ENCODE measurements at regions not wholly inside any gene's neighbourhood (a gene's known extent, or its start where the extent isn't known, plus 50 kb on each side); places are given as distances from the start of the nearest gene placed in this dataset.

- no peak overlapping the region for H3K27ac Mint-ChIP-seq (ENCODE audit: unreplicated experiment)
- H3K36me3 Mint-ChIP-seq (ENCODE audit: insufficient read depth, unreplicated experiment) = no peaks in the 10 kb centered on the region
- H3K4me1 Mint-ChIP-seq (ENCODE audit: low read depth, unreplicated experiment) = no peaks in the 10 kb centered on the region
- peaks cover 3% of the 10 kb centered on the region for H3K9me3 Mint-ChIP-seq (ENCODE audit: low read depth, unreplicated experiment)
- no peak for DNase-seq
- no TSS peak for BruUV-seq (replicated peaks)
- TF ChIP-seq CTCF (IDR thresholded peaks at IDR 0.05; ENCODE audit: unreplicated experiment) = no peak
- intact Hi-C loops (cut with micrococcal nuclease; ENCODE audit: unreplicated experiment) = no loop called here
- no peak overlapping the region for H3K4me3 Mint-ChIP-seq (ENCODE audit: low read depth, unreplicated experiment)
- H3K27me3 Mint-ChIP-seq (ENCODE audit: unreplicated experiment) = no peaks in the 10 kb centered on the region
- CTCF ChIA-PET = interaction anchor here (1.4 kb wide), 1 partner anchor 9 kb away, joined by 4 read pairs; no protein-coding TSS in a partner anchor
These were observed 260.1 kb upstream of the SMIM21 start for GRCh38 chr18:75687626-75688025.

DNA sequence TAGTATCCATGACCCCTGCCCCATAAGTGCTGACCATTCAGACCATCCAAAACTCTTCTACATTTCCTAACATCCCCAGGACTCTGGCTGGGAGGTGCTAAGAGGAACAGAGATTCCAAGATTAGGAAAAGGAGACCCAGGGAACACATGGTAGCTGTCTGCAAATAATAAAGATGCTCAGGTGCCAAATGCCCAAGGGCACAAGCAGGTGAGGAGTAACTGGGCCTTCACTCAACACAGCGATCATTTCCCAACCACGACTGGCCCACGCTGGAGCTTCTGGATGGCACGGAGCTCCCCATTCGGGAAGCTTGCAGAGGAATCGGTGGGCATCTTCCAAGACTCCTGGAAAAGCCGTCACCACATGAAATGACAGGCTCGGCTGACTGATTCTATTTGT, 255.9 kb upstream of the SMIM21 start:
- Mint-ChIP-seq H3K9me3 (ENCODE audit: low read depth, unreplicated experiment) (peaks cover 6% of the 10 kb centered on the region), H3K27ac (ENCODE audit: unreplicated experiment) (no peak overlapping the region), H3K4me3 (ENCODE audit: low read depth, unreplicated experiment) (no peak overlapping the region), H3K27me3 (ENCODE audit: unreplicated experiment) (no peaks in the 10 kb centered on the region), H3K36me3 (ENCODE audit: insufficient read depth, unreplicated experiment) (no peaks in the 10 kb centered on the region), H3K4me1 (ENCODE audit: low read depth, unreplicated experiment) (no peaks in the 10 kb centered on the region)
- no TSS peak for BruUV-seq (replicated peaks)
- CTCF ChIA-PET = interaction anchor here (0.6 kb wide), 1 partner anchor 865 kb away, joined by 3 read pairs; no protein-coding TSS in a partner anchor
- DNase-seq = no peak
- no peak for TF ChIP-seq CTCF (IDR thresholded peaks at IDR 0.05; ENCODE audit: unreplicated experiment)
- intact Hi-C loops (cut with micrococcal nuclease; ENCODE audit: unreplicated experiment) = no loop called here

- no peak for DNase-seq
- no peak overlapping the region for H3K27ac Mint-ChIP-seq (ENCODE audit: unreplicated experiment)
- no peaks in the 10 kb centered on the region for H3K27me3 Mint-ChIP-seq (ENCODE audit: unreplicated experiment)
- no TSS peak for BruUV-seq (replicated peaks)
- H3K36me3 Mint-ChIP-seq (ENCODE audit: insufficient read depth, unreplicated experiment) = no peaks in the 10 kb centered on the region
- H3K4me3 Mint-ChIP-seq (ENCODE audit: low read depth, unreplicated experiment) = no peak overlapping the region
- H3K9me3 Mint-ChIP-seq (ENCODE audit: low read depth, unreplicated experiment) = peaks cover 6% of the 10 kb centered on the region
- H3K4me1 Mint-ChIP-seq (ENCODE audit: low read depth, unreplicated experiment) = no peaks in the 10 kb centered on the region
- no peak for TF ChIP-seq CTCF (IDR thresholded peaks at IDR 0.05; ENCODE audit: unreplicated experiment)
- intact Hi-C loops (cut with micrococcal nuclease; ENCODE audit: unreplicated experiment) = no loop called here
- CTCF ChIA-PET = interaction anchor here (0.7 kb wide), 1 partner anchor 123 kb away, joined by 3 read pairs; no protein-coding TSS in a partner anchor
These were observed 254.1 kb upstream of the SMIM21 start for GRCh38 chr18:75681538-75682115.

DNA sequence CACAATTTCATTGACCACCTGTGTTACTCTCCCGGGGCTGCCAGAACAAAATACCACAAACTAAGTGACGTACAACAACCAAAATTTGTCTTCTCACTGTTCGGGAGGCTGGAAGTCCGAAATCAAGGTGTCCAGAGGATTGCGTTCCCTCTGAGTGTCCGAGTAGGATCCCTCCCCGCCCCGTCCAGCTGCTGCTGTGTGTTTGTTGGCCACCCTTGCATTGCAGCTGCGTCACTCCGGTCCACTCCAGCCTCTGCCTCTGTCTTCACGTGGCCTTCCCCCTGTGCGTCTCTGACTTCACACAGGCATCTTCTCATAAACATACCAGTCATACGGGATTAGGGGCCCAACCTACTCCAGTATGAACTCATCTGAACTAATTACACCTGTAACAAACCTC, 251.8 kb upstream of the SMIM21 start:
- intact Hi-C loops (cut with micrococcal nuclease; ENCODE audit: unreplicated experiment) = no loop called here
- Mint-ChIP-seq H3K27me3 (ENCODE audit: unreplicated experiment) (no peaks in the 10 kb centered on the region), H3K27ac (ENCODE audit: unreplicated experiment) (no peak overlapping the region), H3K4me1 (ENCODE audit: low read depth, unreplicated experiment) (no peaks in the 10 kb centered on the region), H3K9me3 (ENCODE audit: low read depth, unreplicated experiment) (peaks cover 12% of the 10 kb centered on the region), H3K4me3 (ENCODE audit: low read depth, unreplicated experiment) (no peak overlapping the region), H3K36me3 (ENCODE audit: insufficient read depth, unreplicated experiment) (no peaks in the 10 kb centered on the region)
- no peak for DNase-seq
- no peak for TF ChIP-seq CTCF (IDR thresholded peaks at IDR 0.05; ENCODE audit: unreplicated experiment)
- BruUV-seq (replicated peaks) = no TSS peak
- CTCF ChIA-PET = interaction anchor here (0.6 kb wide), 1 partner anchor 30 kb away, joined by 5 read pairs; no protein-coding TSS in a partner anchor

Data from Calu3 (cell line).